ENCODE measurements at regions not wholly inside any gene's neighbourhood (a gene's known extent, or its start where the extent isn't known, plus 50 kb on each side); places are given as distances from the start of the nearest gene placed in this dataset.

GRCh38 chr3:29072611-29073010 lies 208.3 kb upstream of the RBMS3 start:
- TF ChIP-seq, protein P1, sequence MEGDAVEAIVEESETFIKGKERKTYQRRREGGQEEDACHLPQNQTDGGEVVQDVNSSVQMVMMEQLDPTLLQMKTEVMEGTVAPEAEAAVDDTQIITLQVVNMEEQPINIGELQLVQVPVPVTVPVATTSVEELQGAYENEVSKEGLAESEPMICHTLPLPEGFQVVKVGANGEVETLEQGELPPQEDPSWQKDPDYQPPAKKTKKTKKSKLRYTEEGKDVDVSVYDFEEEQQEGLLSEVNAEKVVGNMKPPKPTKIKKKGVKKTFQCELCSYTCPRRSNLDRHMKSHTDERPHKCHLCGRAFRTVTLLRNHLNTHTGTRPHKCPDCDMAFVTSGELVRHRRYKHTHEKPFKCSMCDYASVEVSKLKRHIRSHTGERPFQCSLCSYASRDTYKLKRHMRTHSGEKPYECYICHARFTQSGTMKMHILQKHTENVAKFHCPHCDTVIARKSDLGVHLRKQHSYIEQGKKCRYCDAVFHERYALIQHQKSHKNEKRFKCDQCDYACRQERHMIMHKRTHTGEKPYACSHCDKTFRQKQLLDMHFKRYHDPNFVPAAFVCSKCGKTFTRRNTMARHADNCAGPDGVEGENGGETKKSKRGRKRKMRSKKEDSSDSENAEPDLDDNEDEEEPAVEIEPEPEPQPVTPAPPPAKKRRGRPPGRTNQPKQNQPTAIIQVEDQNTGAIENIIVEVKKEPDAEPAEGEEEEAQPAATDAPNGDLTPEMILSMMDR (IDR thresholded peaks at IDR 0.05; ENCODE audit: insufficient read depth, low read length, poor library complexity, severe bottlenecking), result no peak
- no peak for TF ChIP-seq EZH2phosphoT487 (conservative IDR thresholded peaks at IDR 0.05; ENCODE audit: low read length)
